Breast epithelium (tissue), 3 donors: ENCODE measurements at regions not wholly inside any gene's neighbourhood (a gene's known extent, or its start where the extent isn't known, plus 50 kb on each side); places are given as distances from the start of the nearest gene placed in this dataset.

Experiments
- CTCF ChIP-seq, 3 donors: fragments of 450-650 bp; IDR thresholded peaks; one replicate each; pipeline ENCODE4 v1.5.1; 2016 to 2017; ENCODE audit warnings: antibody characterized with exemption in 3 of 3, mild to moderate bottlenecking in 3 of 3, moderate library complexity in 3 of 3
- POLR2A ChIP-seq: fragments of 450-650 bp; IDR thresholded peaks from one replicate; pipeline ENCODE4 v1.6.1; 2016; ENCODE audit warnings: antibody characterized with exemption, mild to moderate bottlenecking, moderate library complexity

- no peak for TF ChIP-seq CTCF (IDR thresholded peaks at IDR 0.05)
- no peak for TF ChIP-seq POLR2A
These were observed 229.1 kb upstream of the C11orf87 start for GRCh38 chr11:109192864-109193263.
